Body of pancreas (tissue), 4 donors: ENCODE measurements at regions not wholly inside any gene's neighbourhood (a gene's known extent, or its start where the extent isn't known, plus 50 kb on each side); places are given as distances from the start of the nearest gene placed in this dataset.

Experiments used
- POLR2A ChIP-seq, 3 donors: fragments of 450-650 bp; IDR thresholded peaks; one replicate each; pipeline ENCODE4 v1.6.1; 2016; ENCODE audit warnings: antibody characterized with exemption in 3 of 3, mild to moderate bottlenecking in 2 of 3
- TF ChIP-seq, protein P1 (sequence below), 7 experiments: fragments of 450-650 bp in 4 of 7; fragments of 200-600 bp in 3 of 7; sonication (generic) in 3 of 7; IDR thresholded peaks; one replicate each; pipeline ENCODE4 v1.5.1; 2016 to 2019; ENCODE audit warnings: antibody characterized with exemption in 7 of 7

- TF ChIP-seq, protein P1, sequence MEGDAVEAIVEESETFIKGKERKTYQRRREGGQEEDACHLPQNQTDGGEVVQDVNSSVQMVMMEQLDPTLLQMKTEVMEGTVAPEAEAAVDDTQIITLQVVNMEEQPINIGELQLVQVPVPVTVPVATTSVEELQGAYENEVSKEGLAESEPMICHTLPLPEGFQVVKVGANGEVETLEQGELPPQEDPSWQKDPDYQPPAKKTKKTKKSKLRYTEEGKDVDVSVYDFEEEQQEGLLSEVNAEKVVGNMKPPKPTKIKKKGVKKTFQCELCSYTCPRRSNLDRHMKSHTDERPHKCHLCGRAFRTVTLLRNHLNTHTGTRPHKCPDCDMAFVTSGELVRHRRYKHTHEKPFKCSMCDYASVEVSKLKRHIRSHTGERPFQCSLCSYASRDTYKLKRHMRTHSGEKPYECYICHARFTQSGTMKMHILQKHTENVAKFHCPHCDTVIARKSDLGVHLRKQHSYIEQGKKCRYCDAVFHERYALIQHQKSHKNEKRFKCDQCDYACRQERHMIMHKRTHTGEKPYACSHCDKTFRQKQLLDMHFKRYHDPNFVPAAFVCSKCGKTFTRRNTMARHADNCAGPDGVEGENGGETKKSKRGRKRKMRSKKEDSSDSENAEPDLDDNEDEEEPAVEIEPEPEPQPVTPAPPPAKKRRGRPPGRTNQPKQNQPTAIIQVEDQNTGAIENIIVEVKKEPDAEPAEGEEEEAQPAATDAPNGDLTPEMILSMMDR (IDR thresholded peaks at IDR 0.05), result no peak
- no peak for TF ChIP-seq POLR2A (IDR thresholded peaks at IDR 0.05)
Observed at GRCh38 chr20:60215816-60216730, 257.9 kb downstream of the CDH26 start.
